A673 (cell line): ENCODE measurements at regions not wholly inside any gene's neighbourhood (a gene's known extent, or its start where the extent isn't known, plus 50 kb on each side); places are given as distances from the start of the nearest gene placed in this dataset.

Experiments
- BruUV-seq: library from RNA; stranded (reverse); fragments of 400-500 nt; replicated peaks from 2 replicates; lab custom pipeline; 2021; lab: Mats Ljungman, UMichigan
- CTCF ChIA-PET: fragments of 300-600 bp; sonication (Branson Sonifier 250); formaldehyde crosslinking; loops from one replicate; lab custom pipeline; 2022; ENCODE audit warnings: antibody characterized with exemption; lab: Charles Lee
- POLR2A ChIA-PET: fragments of 300-600 bp; sonication (Branson Sonifier 250); formaldehyde crosslinking; loops from one replicate; lab custom pipeline; 2022; ENCODE audit warnings: antibody characterized with exemption; ENCODE audit not compliant: low non-redundant PET; lab: Charles Lee
- DNase-seq: peaks from one replicate; pipeline ENCODE4 v3.0.0-alpha.2; 2015; ENCODE audit warnings: low spot score
- H3K27ac ChIP-seq: fragments of 200-600 bp; sonication (generic); 2 replicates; pipeline ENCODE4 v1.5.1; 2016; ENCODE audit warnings: mixed run types, low read depth, mild to moderate bottlenecking, mixed read lengths, antibody characterized with exemption, low read length; ENCODE audit not compliant: poor library complexity, severe bottlenecking
- H3K27me3 ChIP-seq: fragments of 200-600 bp; sonication (generic); replicated peaks from 2 replicates; pipeline ENCODE4 v1.6.1; 2017; ENCODE audit warnings: mixed run types, low read depth, mild to moderate bottlenecking, mixed read lengths, antibody characterized with exemption, low read length; ENCODE audit not compliant: insufficient read depth, poor library complexity
- H3K36me3 ChIP-seq: fragments of 200-600 bp; sonication (generic); 2 replicates; pipeline ENCODE4 v1.6.1; 2016; ENCODE audit warnings: mixed run types, mild to moderate bottlenecking, mixed read lengths, antibody characterized with exemption, low read length; ENCODE audit not compliant: insufficient read depth, poor library complexity, severe bottlenecking
- H3K4me1 ChIP-seq: fragments of 200-600 bp; sonication (generic); 2 replicates; pipeline ENCODE4 v1.6.1; 2017; ENCODE audit warnings: mixed run types, mild to moderate bottlenecking, mixed read lengths, antibody characterized with exemption, low read length; ENCODE audit not compliant: insufficient read depth, poor library complexity, severe bottlenecking
- H3K4me3 ChIP-seq: fragments of 200-600 bp; sonication (generic); 2 replicates; pipeline ENCODE4 v1.5.1; 2016; ENCODE audit warnings: low read depth, mixed run types, mild to moderate bottlenecking, mixed read lengths, low read length; ENCODE audit not compliant: poor library complexity, severe bottlenecking
- H3K9me3 ChIP-seq: fragments of 200-600 bp; sonication (generic); 2 replicates; pipeline ENCODE4 v1.6.1; 2016; ENCODE audit warnings: mixed run types, low read depth, mild to moderate bottlenecking, mixed read lengths, antibody characterized with exemption, low read length; ENCODE audit not compliant: poor library complexity, severe bottlenecking
- CTCF ChIP-seq: fragments of 300-800, 200-600 bp; sonication (generic); conservative IDR thresholded peaks from 2 replicates; pipeline ENCODE4 v1.5.1; 2017; ENCODE audit warnings: low read depth, mild to moderate bottlenecking, antibody characterized with exemption, low read length, moderate library complexity, mixed read lengths
- EZH2 ChIP-seq: fragments of 200-600 bp; sonication (generic); IDR thresholded peaks from 2 replicates; pipeline ENCODE4 v1.6.1; 2017; ENCODE audit warnings: borderline replicate concordance, low read depth, mild to moderate bottlenecking, mixed read lengths, antibody characterized with exemption, low read length; ENCODE audit not compliant: poor library complexity, severe bottlenecking
- intact Hi-C: fragments of 100-400 bp; cut with micrococcal nuclease; formaldehyde crosslinking; loops from one replicate; pipeline ENCODE4 v1.10.0; 2022; ENCODE audit not compliant: unreplicated experiment

DNA sequence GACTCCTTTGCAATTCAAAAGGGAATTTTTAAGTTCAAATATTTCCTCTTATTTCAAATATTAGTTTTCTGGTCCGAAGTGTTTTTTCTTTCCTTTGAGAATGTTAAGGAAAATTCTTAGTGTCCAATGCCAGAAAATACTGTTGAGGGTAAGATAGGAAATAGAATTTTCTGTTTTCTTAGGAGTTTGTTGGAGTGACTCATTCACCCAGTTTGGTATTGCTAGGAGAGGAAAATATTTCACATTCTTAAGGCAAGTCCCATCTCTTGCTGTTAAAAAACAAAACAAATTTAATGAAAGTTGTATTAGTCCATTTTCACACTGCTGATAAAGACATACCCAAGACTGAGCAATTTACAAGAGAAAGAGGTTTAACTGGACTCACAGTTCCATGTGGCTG is 349.2 kb upstream of the ADAMTSL1 start:
- Histone ChIP-seq H3K4me3 (no peak overlapping the region), H3K27ac (no peak overlapping the region), H3K36me3 (no peaks in the 10 kb centered on the region), H3K27me3 (no peaks in the 10 kb centered on the region), H3K4me1 (no peaks in the 10 kb centered on the region), H3K9me3 (no peaks in the 10 kb centered on the region)
- TF ChIP-seq CTCF: no peak
- no peak for TF ChIP-seq EZH2
- CTCF ChIA-PET: no interaction called here
- intact Hi-C loops: no loop called here
- POLR2A ChIA-PET: no interaction called here
- no peak for DNase-seq
- BruUV-seq: no TSS peak

DNA sequence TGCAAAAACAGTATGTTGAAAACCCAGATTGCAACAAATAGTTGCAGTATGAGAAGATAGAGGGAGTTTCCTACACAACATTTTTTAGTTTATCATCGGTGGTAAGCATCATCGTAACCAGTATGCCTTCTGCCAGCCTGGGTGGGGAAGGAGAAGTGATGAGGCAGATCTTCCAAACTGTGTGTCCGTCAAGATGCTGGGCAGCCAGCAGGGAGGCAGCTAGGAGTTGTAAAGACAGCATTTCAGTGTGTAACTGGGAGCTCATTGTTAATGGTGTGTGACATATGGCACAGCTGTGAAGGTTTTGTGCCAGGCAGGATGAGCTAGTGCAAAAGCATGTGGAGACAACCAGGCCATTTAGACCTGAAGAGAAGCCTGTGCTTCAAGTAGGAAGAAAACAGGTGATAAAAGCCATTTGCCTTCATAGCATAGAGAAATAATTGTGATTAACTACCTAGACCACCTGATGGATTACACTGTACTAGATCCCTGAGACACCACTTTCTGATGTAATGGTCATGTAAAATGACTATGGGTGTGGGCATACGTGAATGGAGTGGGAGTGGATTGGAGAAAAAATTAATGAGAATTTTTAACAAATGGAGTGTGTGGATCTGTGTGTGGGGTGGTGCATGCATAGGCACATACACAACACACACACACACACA is 347.0 kb upstream of the ADAMTSL1 start:
- no peak for DNase-seq
- BruUV-seq: no TSS peak
- Histone ChIP-seq H3K36me3 (no peaks in the 10 kb centered on the region), H3K27ac (no peak overlapping the region), H3K27me3 (no peaks in the 10 kb centered on the region), H3K9me3 (no peaks in the 10 kb centered on the region), H3K4me3 (no peak overlapping the region), H3K4me1 (no peaks in the 10 kb centered on the region)
- intact Hi-C loops: no loop called here
- TF ChIP-seq CTCF (no peak), EZH2 (no peak)
- ChIA-PET CTCF (no interaction called here), POLR2A (no interaction called here)

- no peak for TF ChIP-seq CTCF
- TF ChIP-seq EZH2: no peak
- H3K4me3 ChIP-seq: no peak overlapping the region
- DNase-seq: no peak
- POLR2A ChIA-PET: no interaction called here
- H3K27ac ChIP-seq: no peak overlapping the region
- intact Hi-C loops: no loop called here
- BruUV-seq: no TSS peak
- no peaks in the 10 kb centered on the region for H3K27me3 ChIP-seq
- H3K4me1 ChIP-seq: no peaks in the 10 kb centered on the region
- CTCF ChIA-PET: no interaction called here
- no peaks in the 10 kb centered on the region for H3K36me3 ChIP-seq
- H3K9me3 ChIP-seq: no peaks in the 10 kb centered on the region
These were observed 346.5 kb upstream of the ADAMTSL1 start for GRCh38 chr9:18127499-18127875.
